HG03457 (cell line): ENCODE measurements at regions not wholly inside any gene's neighbourhood (a gene's known extent, or its start where the extent isn't known, plus 50 kb on each side); places are given as distances from the start of the nearest gene placed in this dataset.
"Not testable (repeated sequence)": the region's sequence is repeated elsewhere in the genome, so short reads cannot be mapped to it uniquely, and the experiment has no call there.

ENCODE experiments used
- ATAC-seq: cut with Tn5 transposase; IDR thresholded peaks from one replicate; pipeline ENCODE4 v1.9.1; 2021; ENCODE audit warnings: moderate number of reproducible peaks; ENCODE audit not compliant: unreplicated experiment

DNA sequence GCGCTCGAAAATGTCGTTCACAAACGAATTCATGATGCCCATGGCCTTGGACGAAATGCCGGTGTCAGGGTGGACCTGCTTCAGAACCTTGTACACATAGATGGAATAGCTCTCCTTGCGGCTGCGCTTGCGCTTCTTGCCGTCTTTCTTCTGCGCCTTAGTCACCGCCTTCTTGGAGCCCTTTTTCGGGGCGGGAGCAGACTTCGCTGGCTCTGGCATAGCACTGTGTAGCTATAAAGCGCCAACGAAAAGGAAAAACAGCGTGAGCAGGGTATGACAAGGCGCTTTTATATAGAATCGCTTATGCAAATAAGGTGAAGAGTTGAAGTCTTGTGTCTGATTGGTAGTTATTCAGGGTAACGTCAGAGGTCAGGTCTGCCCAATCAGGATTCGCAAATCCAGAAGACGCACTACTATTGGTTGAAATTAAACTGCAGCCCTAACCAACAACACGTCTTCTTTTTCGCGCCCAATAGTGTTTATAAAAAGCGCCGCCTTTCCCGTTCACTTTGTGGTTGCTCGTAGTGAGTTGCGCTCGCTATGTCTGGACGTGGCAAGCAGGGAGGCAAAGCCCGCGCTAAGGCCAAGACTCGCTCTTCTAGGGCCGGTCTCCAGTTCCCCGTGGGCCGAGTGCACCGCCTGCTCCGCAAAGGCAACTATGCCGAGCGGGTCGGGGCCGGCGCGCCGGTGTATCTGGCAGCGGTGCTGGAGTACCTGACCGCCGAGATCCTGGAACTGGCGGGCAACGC, 114.8 kb upstream of the PRSS16 start:
- peak; percentile 62 for ATAC-seq

DNA sequence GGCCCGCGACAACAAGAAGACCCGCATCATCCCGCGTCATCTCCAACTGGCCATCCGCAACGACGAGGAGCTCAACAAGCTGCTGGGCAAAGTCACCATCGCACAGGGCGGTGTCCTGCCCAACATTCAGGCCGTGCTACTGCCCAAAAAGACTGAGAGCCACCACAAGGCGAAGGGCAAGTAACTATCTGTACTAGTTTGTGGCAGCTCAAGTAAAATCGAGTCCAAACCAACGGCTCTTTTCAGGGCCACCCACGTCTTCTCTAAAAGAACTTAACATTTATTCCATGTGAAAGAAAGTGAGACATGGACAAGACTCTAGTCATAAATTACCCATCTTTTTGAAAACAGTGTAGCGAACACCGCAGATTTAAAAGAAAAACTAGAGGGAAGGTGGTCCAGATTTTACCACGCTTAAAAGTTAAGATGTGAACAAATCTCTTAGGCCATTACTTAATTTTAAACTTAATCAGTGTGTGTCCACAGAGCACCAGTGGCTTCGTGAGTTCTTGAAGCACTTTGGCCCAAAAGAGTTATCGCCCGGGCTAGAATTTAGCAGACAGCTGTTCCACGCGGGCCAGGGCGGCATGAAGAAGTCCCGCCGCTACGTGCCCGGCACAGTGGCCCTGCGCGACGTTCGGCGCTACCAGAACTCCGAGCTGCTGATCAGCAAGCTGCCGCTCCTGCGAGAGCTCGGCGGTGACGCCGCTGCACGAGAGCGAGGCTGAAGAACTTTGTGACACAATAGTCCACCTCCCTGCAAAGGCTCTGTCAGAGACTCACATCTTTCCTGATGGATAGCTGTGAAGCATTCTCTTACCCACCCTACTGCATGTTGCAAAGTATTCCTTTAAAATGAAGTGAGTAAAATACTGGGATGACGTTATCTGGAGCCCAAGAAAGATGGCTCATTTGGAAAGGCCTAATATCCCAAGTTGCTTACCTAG, 113.9 kb upstream of the PRSS16 start:
- no peak for ATAC-seq

- ATAC-seq: no peak
Observed at GRCh38 chr6:27135087-27135657, 112.3 kb upstream of the PRSS16 start.

GRCh38 chr6:27136077-27136644, 111.3 kb upstream of the PRSS16 start:
- ATAC-seq: no peak

DNA sequence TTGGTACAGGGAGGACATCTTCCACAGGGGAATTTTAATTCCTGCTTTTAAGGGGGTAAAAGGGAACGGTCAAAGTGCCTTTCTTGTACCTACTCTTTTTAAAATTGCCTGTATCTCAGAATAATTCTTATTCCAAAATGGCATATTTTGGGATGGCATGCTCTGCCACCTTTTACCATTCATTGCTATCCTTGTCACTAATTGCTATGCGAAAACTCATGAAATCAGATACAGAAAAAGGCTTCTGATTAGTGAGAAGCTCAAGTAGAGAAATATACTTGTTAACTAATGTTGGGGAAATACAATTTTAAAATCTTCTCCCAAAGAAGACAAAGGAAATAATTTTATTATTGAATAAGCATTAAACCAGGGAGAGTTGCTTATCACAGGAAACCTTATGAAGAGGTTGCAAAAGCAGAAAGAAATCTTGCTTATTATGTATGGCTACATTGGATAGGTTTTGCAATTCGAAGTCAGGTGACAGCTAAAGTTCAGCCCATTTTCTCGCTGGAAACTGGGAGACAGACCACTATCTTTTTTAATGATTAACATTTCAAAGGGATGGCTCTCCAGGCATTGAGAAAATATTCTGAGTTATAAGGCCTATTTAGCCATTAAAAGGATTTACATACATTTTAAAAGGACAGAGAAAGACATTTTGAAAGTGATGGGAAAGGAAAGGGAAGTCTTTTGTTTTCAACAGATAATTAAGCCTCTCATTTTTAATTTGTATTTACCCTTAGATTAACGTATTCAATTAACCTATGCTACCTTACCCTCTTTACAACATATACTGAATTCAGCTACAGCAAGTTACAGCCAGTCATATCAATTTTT, 110.3 kb upstream of the PRSS16 start:
- ATAC-seq: no peak

DNA sequence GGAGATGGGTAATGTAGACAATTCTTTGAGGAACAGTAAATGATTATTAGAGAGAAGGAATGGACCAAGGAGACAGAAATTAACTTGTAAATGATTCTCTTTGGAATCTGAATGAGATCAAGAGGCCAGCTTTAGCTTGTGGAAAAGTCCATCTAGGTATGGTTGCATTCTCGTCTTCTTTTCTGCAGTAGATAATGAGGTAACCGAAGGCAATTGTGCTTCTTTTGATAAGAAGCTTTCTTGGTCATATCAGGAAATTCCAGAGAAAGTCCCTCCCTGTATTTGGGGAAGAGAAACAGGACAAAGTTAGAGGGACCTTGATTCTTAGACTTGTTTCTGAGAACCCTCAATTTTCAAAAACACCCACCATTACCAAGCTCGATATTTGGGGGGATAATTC, 109.1 kb upstream of the PRSS16 start:
- ATAC-seq: no peak

GRCh38 chr6:27138837-27139755, 108.4 kb upstream of the PRSS16 start:
- peak; percentile 49 for ATAC-seq

- ATAC-seq: no peak
Observed at GRCh38 chr6:27139756-27140579, 107.5 kb upstream of the PRSS16 start.

DNA sequence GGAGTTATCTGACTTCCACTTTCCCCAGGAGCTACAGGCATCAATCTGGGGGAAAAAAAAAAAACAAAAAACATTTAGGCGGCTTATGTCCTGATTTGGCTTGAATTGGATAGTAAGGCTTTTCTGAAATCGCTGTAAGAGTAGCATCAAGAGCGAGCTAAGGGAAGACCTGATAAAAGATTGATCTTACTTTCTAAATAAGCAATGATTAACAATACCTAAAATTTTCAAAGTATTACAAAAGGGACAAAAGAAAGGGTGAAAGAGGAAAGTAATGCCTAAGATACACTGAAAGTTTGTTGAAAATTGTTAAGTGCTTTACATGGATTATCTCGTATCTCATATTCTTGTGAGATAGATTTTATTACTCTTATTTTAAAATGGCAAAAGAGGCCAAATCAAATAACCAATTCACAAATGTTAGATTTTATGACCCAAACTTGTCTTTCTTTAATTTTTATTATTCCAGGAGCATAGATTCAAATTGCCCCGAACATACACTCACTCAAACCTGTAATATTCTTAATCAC, 106.4 kb upstream of the PRSS16 start:
- ATAC-seq: no peak

- ATAC-seq: no peak
Observed at GRCh38 chr6:27141529-27142015, 105.9 kb upstream of the PRSS16 start.

- ATAC-seq: not testable (repeated sequence)
Observed at GRCh38 chr6:27143020-27143388, 104.5 kb upstream of the PRSS16 start.

GRCh38 chr6:27143474-27144026, 104.0 kb upstream of the PRSS16 start:
- no peak for ATAC-seq

- no peak for ATAC-seq
Observed at GRCh38 chr6:27144740-27145079, 102.8 kb upstream of the PRSS16 start.

DNA sequence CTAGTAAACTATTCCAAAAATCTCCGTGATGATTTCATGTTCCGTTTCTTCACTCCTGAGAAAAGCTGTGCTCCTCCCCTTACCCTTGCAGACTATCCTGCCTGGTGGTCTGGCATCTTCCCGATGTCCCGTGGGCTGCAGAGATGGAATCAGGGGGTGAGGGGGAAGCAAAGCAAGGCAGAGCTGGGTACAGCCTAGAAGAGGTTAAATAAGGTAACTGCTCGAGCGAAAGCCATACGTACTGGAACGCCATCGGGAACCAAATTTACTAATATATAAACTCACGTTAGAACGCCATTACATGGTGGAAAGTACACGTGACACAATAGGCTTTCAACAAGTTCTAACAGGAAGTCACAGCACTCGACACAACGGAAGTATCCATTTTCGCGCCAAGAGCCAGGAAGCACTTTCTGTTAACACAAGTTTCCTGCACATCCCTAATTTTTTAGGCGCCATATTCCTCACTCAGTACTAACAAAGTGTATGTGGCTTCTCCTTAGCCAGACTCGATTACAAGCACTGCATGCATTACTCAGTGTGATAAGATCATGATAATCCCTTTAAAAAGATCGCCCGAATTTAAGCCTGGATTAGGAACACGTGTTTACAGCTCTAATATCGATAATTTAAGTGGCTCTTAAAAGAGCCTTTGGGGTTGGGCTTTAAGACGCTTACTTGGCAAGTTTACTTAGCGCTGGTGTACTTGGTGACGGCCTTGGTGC, 101.6 kb upstream of the PRSS16 start:
- no peak for ATAC-seq

GRCh38 chr6:27146456-27146705, 101.1 kb upstream of the PRSS16 start:
- ATAC-seq: not testable (repeated sequence)

- peak; percentile 67 for ATAC-seq
Observed at GRCh38 chr6:27146706-27147505, 100.6 kb upstream of the PRSS16 start.

GRCh38 chr6:27148404-27148795, 99.1 kb upstream of the PRSS16 start:
- ATAC-seq: no peak
